ENCODE measurements at regions not wholly inside any gene's neighbourhood (a gene's known extent, or its start where the extent isn't known, plus 50 kb on each side); places are given as distances from the start of the nearest gene placed in this dataset.

- DNase-seq (ENCODE audit: low read depth in 2 of 2, low spot score in 1 of 2) = no peak
These were observed 113.1 kb downstream of the RHOU start for GRCh38 chr1:228848406-228848805.

- DNase-seq (ENCODE audit: low read depth in 2 of 2, low spot score in 1 of 2) = no peak
These were observed 113.8 kb downstream of the RHOU start for GRCh38 chr1:228849011-228849541.

GRCh38 chr1:228850141-228851100 lies 115.1 kb downstream of the RHOU start:
- DNase-seq (ENCODE audit: low read depth in 2 of 2, low spot score in 1 of 2) = no peak

- DNase-seq (ENCODE audit: low read depth in 2 of 2, low spot score in 1 of 2) = no peak
These were observed 115.9 kb downstream of the RHOU start for GRCh38 chr1:228851193-228851592.

- DNase-seq (ENCODE audit: low read depth in 2 of 2, low spot score in 1 of 2) = no peak
These were observed 116.3 kb downstream of the RHOU start for GRCh38 chr1:228851618-228852017.

- no peak for DNase-seq (ENCODE audit: low read depth in 2 of 2, low spot score in 1 of 2)
These were observed 116.7 kb downstream of the RHOU start for GRCh38 chr1:228852024-228852423.

- DNase-seq (ENCODE audit: low read depth in 2 of 2, low spot score in 1 of 2) = no peak
These were observed 117.3 kb downstream of the RHOU start for GRCh38 chr1:228852511-228853088.

GRCh38 chr1:228853191-228853590 lies 117.9 kb downstream of the RHOU start:
- no peak for DNase-seq (ENCODE audit: low read depth in 2 of 2, low spot score in 1 of 2)

GRCh38 chr1:228853637-228854036 lies 118.4 kb downstream of the RHOU start:
- DNase-seq (ENCODE audit: low read depth in 2 of 2, low spot score in 1 of 2) = no peak

- no peak for DNase-seq (ENCODE audit: low read depth in 2 of 2, low spot score in 1 of 2)
These were observed 119.6 kb downstream of the RHOU start for GRCh38 chr1:228854907-228855306.

GRCh38 chr1:228857611-228858010 lies 122.3 kb downstream of the RHOU start:
- DNase-seq (ENCODE audit: low read depth in 2 of 2, low spot score in 1 of 2) = no peak

- no peak for DNase-seq (ENCODE audit: low read depth in 2 of 2, low spot score in 1 of 2)
These were observed 125.9 kb downstream of the RHOU start for GRCh38 chr1:228860911-228861831.

GRCh38 chr1:228861832-228862180 lies 126.5 kb downstream of the RHOU start:
- no peak for DNase-seq (ENCODE audit: low read depth in 2 of 2, low spot score in 1 of 2)

- no peak for DNase-seq (ENCODE audit: low read depth in 2 of 2, low spot score in 1 of 2)
These were observed 127.5 kb downstream of the RHOU start for GRCh38 chr1:228862542-228863505.

GRCh38 chr1:228863776-228864175 lies 128.5 kb downstream of the RHOU start:
- DNase-seq (ENCODE audit: low read depth in 2 of 2, low spot score in 1 of 2) = no peak

- DNase-seq (ENCODE audit: low read depth in 2 of 2, low spot score in 1 of 2) = no peak
These were observed 130.5 kb downstream of the RHOU start for GRCh38 chr1:228865627-228866330.

GRCh38 chr1:228866468-228866867 lies 131.2 kb downstream of the RHOU start:
- no peak for DNase-seq (ENCODE audit: low read depth in 2 of 2, low spot score in 1 of 2)

GRCh38 chr1:228867108-228867950 lies 132.1 kb downstream of the RHOU start:
- DNase-seq (ENCODE audit: low read depth in 2 of 2, low spot score in 1 of 2) = no peak

All from stimulated activated CD8-positive, alpha-beta memory T cell treated with anti-CD3 and anti-CD28 coated beads, Interleukin-4, amount 100 ng/mL, for 4 hours (primary cell).